SK-N-SH treated with all-trans-retinoic acid at 6 μM for 48 hours (cell line): ENCODE measurements at regions not wholly inside any gene's neighbourhood (a gene's known extent, or its start where the extent isn't known, plus 50 kb on each side); places are given as distances from the start of the nearest gene placed in this dataset.

ENCODE experiments used
- ATAC-seq: fragments of 200-7000 bp; cut with Tn5 transposase; 3 replicates; pipeline ENCODE4 v1.9.1; 2020; ENCODE audit warnings: mild to moderate bottlenecking, moderate library complexity
- ARNTL ChIP-seq: fragments of 450-650 bp; formaldehyde crosslinking; IDR thresholded peaks from 2 replicates; pipeline ENCODE4 v1.5.0; 2020; ENCODE audit warnings: low read depth, mild to moderate bottlenecking, moderate library complexity, borderline replicate concordance
- CREB5 ChIP-seq: fragments of 250-450 bp; sonication (Bioruptor Pico); IDR thresholded peaks from 2 replicates; pipeline ENCODE4 v1.5.1; 2020; ENCODE audit warnings: low read depth, mild to moderate bottlenecking, moderate library complexity
- CSDC2 ChIP-seq: fragments of 250-450 bp; sonication (Bioruptor Pico); IDR thresholded peaks from 2 replicates; pipeline ENCODE4 v1.5.0; 2020; ENCODE audit warnings: mild to moderate bottlenecking, moderate library complexity
- ESRRG ChIP-seq: fragments of 250-450 bp; sonication (Bioruptor Pico); IDR thresholded peaks from 2 replicates; pipeline ENCODE4 v1.6.1; 2021; ENCODE audit warnings: mild to moderate bottlenecking
- GLIS3 ChIP-seq: fragments of 250-450 bp; sonication (Bioruptor Pico); IDR thresholded peaks from 2 replicates; pipeline ENCODE4 v1.5.0; 2020; ENCODE audit warnings: mild to moderate bottlenecking, moderate library complexity
- ISL1 ChIP-seq: fragments of 250-450 bp; sonication (Bioruptor Pico); IDR thresholded peaks from 2 replicates; pipeline ENCODE4 v2.1.2; 2022; ENCODE audit warnings: mild to moderate bottlenecking, moderate library complexity
- PATZ1 ChIP-seq: fragments of 250-450 bp; sonication (Bioruptor Pico); IDR thresholded peaks from 2 replicates; pipeline ENCODE4 v1.8.0; 2020; ENCODE audit warnings: mild to moderate bottlenecking, moderate library complexity, borderline replicate concordance
- PPARA ChIP-seq: fragments of 250-450 bp; sonication (Bioruptor Pico); IDR thresholded peaks from 2 replicates; pipeline ENCODE4 v1.5.0; 2020; ENCODE audit warnings: mild to moderate bottlenecking, borderline replicate concordance
- RARB ChIP-seq: fragments of 250-450 bp; sonication (Bioruptor Pico); IDR thresholded peaks from 2 replicates; pipeline ENCODE4 v1.8.0; 2021; ENCODE audit warnings: mild to moderate bottlenecking, moderate library complexity
- SNAI2 ChIP-seq: fragments of 250-450 bp; sonication (Bioruptor Pico); IDR thresholded peaks from 2 replicates; pipeline ENCODE4 v1.5.0; 2020; ENCODE audit warnings: mild to moderate bottlenecking, moderate library complexity
- TCF4 ChIP-seq: fragments of 250-450 bp; sonication (Bioruptor Pico); IDR thresholded peaks from 2 replicates; pipeline ENCODE4 v1.8.0; 2021; ENCODE audit warnings: mild to moderate bottlenecking, moderate library complexity, borderline replicate concordance
- TOX ChIP-seq: fragments of 250-450 bp; sonication (Bioruptor Pico); IDR thresholded peaks from 2 replicates; pipeline ENCODE4 v1.8.0; 2021; ENCODE audit warnings: mild to moderate bottlenecking, moderate library complexity, borderline replicate concordance
- ZC3H10 ChIP-seq: fragments of 250-450 bp; sonication (Bioruptor Pico); IDR thresholded peaks from 2 replicates; pipeline ENCODE4 v1.5.1; 2021; ENCODE audit warnings: mild to moderate bottlenecking, moderate library complexity
- ZFP3 ChIP-seq: fragments of 250-450 bp; sonication (Bioruptor Pico); IDR thresholded peaks from 2 replicates; pipeline ENCODE4 v1.5.0; 2020; ENCODE audit warnings: mild to moderate bottlenecking, moderate library complexity
- ZFP30 ChIP-seq: fragments of 450-650 bp; formaldehyde crosslinking; IDR thresholded peaks from 2 replicates; pipeline ENCODE4 v1.5.0; 2022; ENCODE audit warnings: mild to moderate bottlenecking, moderate library complexity
- ZNF565 ChIP-seq: fragments of 450-650 bp; formaldehyde crosslinking; conservative IDR thresholded peaks from 2 replicates; pipeline ENCODE4 v1.5.0; 2020; ENCODE audit warnings: low read depth, mild to moderate bottlenecking, moderate library complexity
- ZNF70 ChIP-seq: fragments of 450-650 bp; formaldehyde crosslinking; IDR thresholded peaks from 2 replicates; pipeline ENCODE4 v1.5.0; 2020; ENCODE audit warnings: mild to moderate bottlenecking, moderate library complexity
- ZNF8 ChIP-seq: fragments of 450-650 bp; formaldehyde crosslinking; IDR thresholded peaks from 2 replicates; pipeline ENCODE4 v1.5.0; 2020; ENCODE audit warnings: mild to moderate bottlenecking, moderate library complexity
- TF ChIP-seq, protein P1 (sequence below): fragments of 250-450 bp; sonication (Bioruptor Pico); IDR thresholded peaks from 2 replicates; pipeline ENCODE4 v1.8.0; 2021; ENCODE audit warnings: low read depth, mild to moderate bottlenecking, moderate library complexity, borderline replicate concordance
- TF ChIP-seq, protein P2 (sequence below): fragments of 250-450 bp; sonication (Bioruptor Pico); IDR thresholded peaks from 2 replicates; pipeline ENCODE4 v1.5.1; 2021; ENCODE audit warnings: mild to moderate bottlenecking, moderate library complexity
- TF ChIP-seq, protein P3 (sequence below): fragments of 250-450 bp; sonication (Bioruptor Pico); IDR thresholded peaks from 2 replicates; pipeline ENCODE4 v1.5.0; 2020; ENCODE audit warnings: mild to moderate bottlenecking, moderate library complexity

GRCh38 chr3:153615863-153616262 lies 453.8 kb downstream of the RAP2B start (continued):
- TF ChIP-seq ZNF8 (CRISPR knock-in tag): no peak

DNA sequence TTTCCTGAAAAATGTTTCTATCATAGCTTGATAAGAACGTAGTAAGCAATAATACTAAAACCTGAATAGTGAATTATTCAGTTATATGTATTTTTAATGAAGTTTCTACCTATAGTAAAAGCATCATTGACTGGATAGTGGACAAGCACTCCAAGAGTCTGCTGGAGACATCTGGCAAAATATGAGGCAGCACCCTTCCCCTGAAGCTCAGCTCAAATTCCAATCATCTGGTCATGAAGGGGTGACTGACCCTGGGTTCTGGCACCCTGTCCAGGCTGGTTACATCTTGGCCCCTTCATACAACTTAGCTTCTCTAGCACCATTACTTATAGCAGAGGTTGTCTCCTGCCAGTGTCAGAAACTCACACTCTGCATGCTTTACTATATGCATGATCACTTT lies 455.4 kb downstream of the RAP2B start:
- TF ChIP-seq ZFP3 (CRISPR knock-in tag) (no peak), ISL1 (no peak), PATZ1 (CRISPR knock-in tag) (no peak), RARB (CRISPR knock-in tag) (no peak), ZNF70 (CRISPR knock-in tag) (no peak), CSDC2 (CRISPR knock-in tag) (no peak)
- ATAC-seq: no peak

DNA sequence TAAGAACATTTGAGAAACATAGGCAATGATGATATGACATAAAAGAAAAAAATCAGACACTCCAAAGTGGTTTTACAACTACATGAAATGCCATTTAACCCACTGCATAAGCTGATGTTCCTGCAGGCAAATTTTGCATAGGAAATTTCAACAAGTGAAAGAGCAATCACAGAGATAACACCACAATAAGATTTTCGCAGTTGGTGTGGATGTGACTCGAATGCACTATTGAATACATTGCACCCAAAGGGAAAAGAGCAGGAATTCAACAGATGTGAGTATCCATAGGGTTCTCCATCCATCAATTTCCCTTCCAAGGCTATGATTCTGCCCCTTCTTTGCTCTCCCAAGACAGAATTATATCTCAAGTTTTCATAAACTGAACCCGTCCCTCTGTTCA lies 456.1 kb downstream of the RAP2B start:
- no peak for ATAC-seq
- TF ChIP-seq ESRRG (CRISPR knock-in tag) (no peak), GLIS3 (CRISPR knock-in tag) (no peak), CSDC2 (CRISPR knock-in tag) (no peak), ZC3H10 (no peak), SNAI2 (no peak), ZFP3 (CRISPR knock-in tag) (no peak), ZNF565 (CRISPR knock-in tag) (no peak), TCF4 (CRISPR knock-in tag) (no peak), PPARA (CRISPR knock-in tag) (no peak), PATZ1 (CRISPR knock-in tag) (no peak), ZFP30 (no peak)
- TF ChIP-seq, protein P1, sequence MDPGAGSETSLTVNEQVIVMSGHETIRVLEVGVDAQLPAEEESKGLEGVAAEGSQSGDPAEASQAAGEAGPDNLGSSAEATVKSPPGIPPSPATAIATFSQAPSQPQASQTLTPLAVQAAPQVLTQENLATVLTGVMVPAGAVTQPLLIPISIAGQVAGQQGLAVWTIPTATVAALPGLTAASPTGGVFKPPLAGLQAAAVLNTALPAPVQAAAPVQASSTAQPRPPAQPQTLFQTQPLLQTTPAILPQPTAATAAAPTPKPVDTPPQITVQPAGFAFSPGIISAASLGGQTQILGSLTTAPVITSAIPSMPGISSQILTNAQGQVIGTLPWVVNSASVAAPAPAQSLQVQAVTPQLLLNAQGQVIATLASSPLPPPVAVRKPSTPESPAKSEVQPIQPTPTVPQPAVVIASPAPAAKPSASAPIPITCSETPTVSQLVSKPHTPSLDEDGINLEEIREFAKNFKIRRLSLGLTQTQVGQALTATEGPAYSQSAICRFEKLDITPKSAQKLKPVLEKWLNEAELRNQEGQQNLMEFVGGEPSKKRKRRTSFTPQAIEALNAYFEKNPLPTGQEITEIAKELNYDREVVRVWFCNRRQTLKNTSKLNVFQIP (CRISPR knock-in tag): no peak
- TF ChIP-seq, protein P2, sequence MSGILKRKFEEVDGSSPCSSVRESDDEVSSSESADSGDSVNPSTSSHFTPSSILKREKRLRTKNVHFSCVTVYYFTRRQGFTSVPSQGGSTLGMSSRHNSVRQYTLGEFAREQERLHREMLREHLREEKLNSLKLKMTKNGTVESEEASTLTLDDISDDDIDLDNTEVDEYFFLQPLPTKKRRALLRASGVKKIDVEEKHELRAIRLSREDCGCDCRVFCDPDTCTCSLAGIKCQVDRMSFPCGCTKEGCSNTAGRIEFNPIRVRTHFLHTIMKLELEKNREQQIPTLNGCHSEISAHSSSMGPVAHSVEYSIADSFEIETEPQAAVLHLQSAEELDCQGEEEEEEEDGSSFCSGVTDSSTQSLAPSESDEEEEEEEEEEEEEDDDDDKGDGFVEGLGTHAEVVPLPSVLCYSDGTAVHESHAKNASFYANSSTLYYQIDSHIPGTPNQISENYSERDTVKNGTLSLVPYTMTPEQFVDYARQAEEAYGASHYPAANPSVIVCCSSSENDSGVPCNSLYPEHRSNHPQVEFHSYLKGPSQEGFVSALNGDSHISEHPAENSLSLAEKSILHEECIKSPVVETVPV (CRISPR knock-in tag): no peak

DNA sequence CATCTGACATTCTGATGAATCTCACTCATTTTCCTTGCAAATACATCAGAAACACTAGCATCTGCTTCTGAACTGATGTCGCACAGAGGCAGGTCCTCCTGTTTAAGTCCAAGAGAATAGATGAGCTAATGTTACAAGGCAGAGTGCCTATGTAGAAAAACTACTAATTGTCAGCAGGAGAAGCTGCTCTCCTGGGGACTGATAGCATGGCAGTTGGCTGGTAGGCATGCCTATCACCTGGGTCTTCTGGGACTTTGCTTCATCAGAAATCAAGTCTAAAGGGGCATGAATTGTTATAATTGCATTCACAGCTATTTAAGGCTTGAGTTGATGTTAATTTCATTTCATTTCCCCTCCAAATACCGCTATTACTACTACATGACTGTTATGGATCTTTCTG lies 457.2 kb downstream of the RAP2B start:
- ATAC-seq: no peak
- TF ChIP-seq ZNF8 (CRISPR knock-in tag): no peak
- no peak for TF ChIP-seq GLIS3 (CRISPR knock-in tag)
- no peak for TF ChIP-seq ESRRG (CRISPR knock-in tag)
- no peak for TF ChIP-seq CREB5 (CRISPR knock-in tag)

DNA sequence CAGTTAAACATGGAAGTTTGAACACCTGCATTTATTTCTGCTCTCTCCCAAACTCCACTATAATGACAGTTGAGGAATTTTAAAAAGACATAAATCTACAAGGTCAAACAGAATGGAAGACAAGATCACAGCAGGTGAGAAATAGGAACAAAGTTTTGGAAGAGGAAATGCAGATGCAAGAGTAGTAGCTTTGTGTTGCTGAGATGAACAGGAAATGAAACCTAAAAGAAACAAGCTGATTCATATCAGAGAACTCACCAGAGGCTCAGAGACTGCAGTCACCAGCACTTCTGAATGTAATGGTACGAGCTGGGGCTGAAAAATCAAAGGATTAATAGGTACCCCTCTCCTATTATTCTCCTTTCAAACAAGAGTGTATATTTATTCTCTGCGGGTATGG lies 459.9 kb downstream of the RAP2B start:
- TF ChIP-seq SNAI2 (no peak), ESRRG (CRISPR knock-in tag) (no peak), GLIS3 (CRISPR knock-in tag) (no peak), ZFP3 (CRISPR knock-in tag) (no peak), CSDC2 (CRISPR knock-in tag) (no peak), TOX (CRISPR knock-in tag) (no peak), ARNTL (CRISPR knock-in tag) (no peak)
- TF ChIP-seq, protein P3, sequence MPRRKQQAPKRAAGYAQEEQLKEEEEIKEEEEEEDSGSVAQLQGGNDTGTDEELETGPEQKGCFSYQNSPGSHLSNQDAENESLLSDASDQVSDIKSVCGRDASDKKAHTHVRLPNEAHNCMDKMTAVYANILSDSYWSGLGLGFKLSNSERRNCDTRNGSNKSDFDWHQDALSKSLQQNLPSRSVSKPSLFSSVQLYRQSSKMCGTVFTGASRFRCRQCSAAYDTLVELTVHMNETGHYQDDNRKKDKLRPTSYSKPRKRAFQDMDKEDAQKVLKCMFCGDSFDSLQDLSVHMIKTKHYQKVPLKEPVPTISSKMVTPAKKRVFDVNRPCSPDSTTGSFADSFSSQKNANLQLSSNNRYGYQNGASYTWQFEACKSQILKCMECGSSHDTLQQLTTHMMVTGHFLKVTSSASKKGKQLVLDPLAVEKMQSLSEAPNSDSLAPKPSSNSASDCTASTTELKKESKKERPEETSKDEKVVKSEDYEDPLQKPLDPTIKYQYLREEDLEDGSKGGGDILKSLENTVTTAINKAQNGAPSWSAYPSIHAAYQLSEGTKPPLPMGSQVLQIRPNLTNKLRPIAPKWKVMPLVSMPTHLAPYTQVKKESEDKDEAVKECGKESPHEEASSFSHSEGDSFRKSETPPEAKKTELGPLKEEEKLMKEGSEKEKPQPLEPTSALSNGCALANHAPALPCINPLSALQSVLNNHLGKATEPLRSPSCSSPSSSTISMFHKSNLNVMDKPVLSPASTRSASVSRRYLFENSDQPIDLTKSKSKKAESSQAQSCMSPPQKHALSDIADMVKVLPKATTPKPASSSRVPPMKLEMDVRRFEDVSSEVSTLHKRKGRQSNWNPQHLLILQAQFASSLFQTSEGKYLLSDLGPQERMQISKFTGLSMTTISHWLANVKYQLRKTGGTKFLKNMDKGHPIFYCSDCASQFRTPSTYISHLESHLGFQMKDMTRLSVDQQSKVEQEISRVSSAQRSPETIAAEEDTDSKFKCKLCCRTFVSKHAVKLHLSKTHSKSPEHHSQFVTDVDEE (CRISPR knock-in tag): no peak
- ATAC-seq: no peak
